GM12878 (cell line): ENCODE measurements at regions not wholly inside any gene's neighbourhood (a gene's known extent, or its start where the extent isn't known, plus 50 kb on each side); places are given as distances from the start of the nearest gene placed in this dataset.

Experiments
- ATAC-seq: fragments of 200-7000 bp; cut with Tn5 transposase; 3 replicates; pipeline ENCODE4 v1.9.1; 2020; ENCODE audit warnings: mild to moderate bottlenecking, moderate library complexity
- BruUV-seq: library from RNA; stranded (reverse); fragments of 400-500 nt; replicated peaks from 2 replicates; lab custom pipeline; 2021; lab: Mats Ljungman, UMichigan
- CTCF ChIA-PET: fragments of 300-600 bp; sonication (Branson Sonifier 250); formaldehyde crosslinking; extraction: SDS; loops from one replicate; lab custom pipeline; 2021; ENCODE audit warnings: inconsistent platforms; lab: Yijun Ruan, JAX
- POLR2A ChIA-PET: fragments of 350-600 bp; formaldehyde crosslinking; extraction: SDS; loops from one replicate; lab custom pipeline; 2021; ENCODE audit warnings: inconsistent platforms; lab: Charles Lee
- RAD21 ChIA-PET: fragments of 300-600 bp; sonication (Branson Sonifier 250); formaldehyde crosslinking; loops from one replicate; lab custom pipeline; 2023; ENCODE audit warnings: antibody characterized with exemption; ENCODE audit not compliant: unreplicated experiment; lab: Charles Lee
- SMC1A ChIA-PET: fragments of 300-600 bp; sonication (Branson Sonifier 250); formaldehyde crosslinking; loops from one replicate; lab custom pipeline; 2023; ENCODE audit not compliant: unreplicated experiment, uncharacterized antibody; lab: Charles Lee
- DNase-seq: peaks from one replicate; pipeline ENCODE4 v3.0.0-alpha.2; 2011; ENCODE audit warnings: low read depth, low spot score
- FAIRE-seq: peaks from 3 replicates; lab custom pipeline; 2011; peaks lifted over from hg19 to GRCh38; lab: Jason Lieb, UNC
- H2AFZ ChIP-seq: 2 replicates; pipeline ENCODE4 v1.6.0; 2011; ENCODE audit warnings: low read depth, low read length, control low read depth; ENCODE audit not compliant: control insufficient read depth
- H3K27ac ChIP-seq: 2 replicates; pipeline ENCODE4 v1.5.1; 2011; ENCODE audit warnings: control low read depth; ENCODE audit not compliant: control insufficient read depth, insufficient read depth
- H3K27me3 ChIP-seq, 2 experiments: replicated peaks in 1 of 2; 2 replicates each; pipeline versions ENCODE4 v1.6.0 to v1.6.1; 2011; ENCODE audit warnings: low read length in 1 of 2; ENCODE audit not compliant: control insufficient read depth in 2 of 2, insufficient read depth in 2 of 2
- H3K36me3 ChIP-seq, 2 experiments: 2 replicates each; pipeline ENCODE4 v1.5.1; 2011; ENCODE audit warnings: low read length in 1 of 2; ENCODE audit not compliant: control insufficient read depth in 2 of 2, insufficient read depth in 2 of 2
- H3K4me1 ChIP-seq: 2 replicates; pipeline ENCODE4 v1.6.1; 2011; ENCODE audit warnings: mild to moderate bottlenecking, low read length, moderate library complexity, mixed read lengths; ENCODE audit not compliant: control insufficient read depth, insufficient read depth
- H3K4me2 ChIP-seq: 2 replicates; pipeline ENCODE4 v1.6.0; 2011; ENCODE audit warnings: control low read depth; ENCODE audit not compliant: control insufficient read depth, insufficient read depth
- H3K4me3 ChIP-seq: fragments of 200-600 bp; sonication (generic); 2 replicates; pipeline ENCODE4 v1.5.1; 2016
- H3K79me2 ChIP-seq: 2 replicates; pipeline ENCODE4 v1.6.0; 2011; ENCODE audit warnings: low read length; ENCODE audit not compliant: control insufficient read depth, insufficient read depth
- H3K9ac ChIP-seq: 2 replicates; pipeline ENCODE4 v1.8.0; 2011; ENCODE audit warnings: low read length, control low read depth, mixed read lengths; ENCODE audit not compliant: control insufficient read depth, insufficient read depth
- H3K9me3 ChIP-seq: replicated peaks from 3 replicates; pipeline ENCODE4 v1.5.1; 2011; ENCODE audit warnings: mild to moderate bottlenecking, low read length; ENCODE audit not compliant: control insufficient read depth, insufficient read depth
- H4K20me1 ChIP-seq: 2 replicates; pipeline ENCODE4 v1.6.0; 2011; ENCODE audit not compliant: control insufficient read depth, insufficient read depth
- MXI1 ChIP-seq: fragments of 150-350 bp; IDR thresholded peaks from 2 replicates; pipeline ENCODE4 v1.6.1; 2011; ENCODE audit warnings: low read depth, mild to moderate bottlenecking, inconsistent platforms, low read length, improper control_type of control experiment
- STAT1 ChIP-seq: fragments of 450-650 bp; conservative IDR thresholded peaks from 2 replicates; pipeline ENCODE4 v1.6.1; 2014; ENCODE audit warnings: antibody characterized with exemption, mild to moderate bottlenecking
- in situ Hi-C: fragments of 300-500 bp; cut with MboI; formaldehyde crosslinking; loops from 9 replicates; pipeline ENCODE4 v1.14.3; 2018; ENCODE audit warnings: mixed read lengths
- intact Hi-C: fragments of 100-400 bp; cut with micrococcal nuclease; formaldehyde crosslinking; loops from one replicate; pipeline ENCODE4 v1.14.2; 2022; ENCODE audit not compliant: unreplicated experiment
- TF ChIP-seq, protein P1 (sequence below): IDR thresholded peaks from 2 replicates; pipeline ENCODE4 v1.6.1; 2012; ENCODE audit warnings: improper control_type of control experiment, low read depth, low read length; ENCODE audit not compliant: insufficient replicate concordance

DNA sequence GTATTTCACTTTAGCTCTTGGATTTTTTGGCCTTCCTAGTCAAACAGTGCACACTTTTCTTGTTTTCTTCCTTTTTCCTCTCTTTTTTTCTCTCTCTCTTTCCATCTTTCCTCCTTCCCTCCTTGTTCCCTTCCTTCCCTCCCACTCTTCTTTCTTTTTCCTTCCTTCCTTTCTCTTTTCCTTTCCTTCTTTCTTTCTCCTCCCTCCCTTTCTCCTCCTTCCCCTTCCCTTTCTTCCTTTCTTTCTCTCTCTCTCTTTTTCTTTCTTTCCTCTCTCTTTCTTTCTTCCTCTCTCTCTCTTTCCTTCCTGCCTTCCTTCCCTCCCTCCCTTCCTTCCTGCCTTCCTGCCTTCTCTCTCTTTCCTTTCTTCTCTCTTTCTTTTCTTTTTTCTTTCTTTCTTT is 181.6 kb upstream of the ELAC2 start:
- CTCF ChIA-PET: no interaction called here
- no peaks in the 10 kb centered on the region for H3K79me2 ChIP-seq
- no peaks in the 10 kb centered on the region for H3K4me1 ChIP-seq
- FAIRE-seq: no peak
- no peak overlapping the region for H3K9ac ChIP-seq
- H3K9me3 ChIP-seq: no peaks in the 10 kb centered on the region; the same call in 2 of the 3 replicates
- no TSS peak for BruUV-seq
- DNase-seq: no peak
- H2AFZ ChIP-seq: no peak overlapping the region
- H4K20me1 ChIP-seq: no peaks in the 10 kb centered on the region
- TF ChIP-seq, protein P1, sequence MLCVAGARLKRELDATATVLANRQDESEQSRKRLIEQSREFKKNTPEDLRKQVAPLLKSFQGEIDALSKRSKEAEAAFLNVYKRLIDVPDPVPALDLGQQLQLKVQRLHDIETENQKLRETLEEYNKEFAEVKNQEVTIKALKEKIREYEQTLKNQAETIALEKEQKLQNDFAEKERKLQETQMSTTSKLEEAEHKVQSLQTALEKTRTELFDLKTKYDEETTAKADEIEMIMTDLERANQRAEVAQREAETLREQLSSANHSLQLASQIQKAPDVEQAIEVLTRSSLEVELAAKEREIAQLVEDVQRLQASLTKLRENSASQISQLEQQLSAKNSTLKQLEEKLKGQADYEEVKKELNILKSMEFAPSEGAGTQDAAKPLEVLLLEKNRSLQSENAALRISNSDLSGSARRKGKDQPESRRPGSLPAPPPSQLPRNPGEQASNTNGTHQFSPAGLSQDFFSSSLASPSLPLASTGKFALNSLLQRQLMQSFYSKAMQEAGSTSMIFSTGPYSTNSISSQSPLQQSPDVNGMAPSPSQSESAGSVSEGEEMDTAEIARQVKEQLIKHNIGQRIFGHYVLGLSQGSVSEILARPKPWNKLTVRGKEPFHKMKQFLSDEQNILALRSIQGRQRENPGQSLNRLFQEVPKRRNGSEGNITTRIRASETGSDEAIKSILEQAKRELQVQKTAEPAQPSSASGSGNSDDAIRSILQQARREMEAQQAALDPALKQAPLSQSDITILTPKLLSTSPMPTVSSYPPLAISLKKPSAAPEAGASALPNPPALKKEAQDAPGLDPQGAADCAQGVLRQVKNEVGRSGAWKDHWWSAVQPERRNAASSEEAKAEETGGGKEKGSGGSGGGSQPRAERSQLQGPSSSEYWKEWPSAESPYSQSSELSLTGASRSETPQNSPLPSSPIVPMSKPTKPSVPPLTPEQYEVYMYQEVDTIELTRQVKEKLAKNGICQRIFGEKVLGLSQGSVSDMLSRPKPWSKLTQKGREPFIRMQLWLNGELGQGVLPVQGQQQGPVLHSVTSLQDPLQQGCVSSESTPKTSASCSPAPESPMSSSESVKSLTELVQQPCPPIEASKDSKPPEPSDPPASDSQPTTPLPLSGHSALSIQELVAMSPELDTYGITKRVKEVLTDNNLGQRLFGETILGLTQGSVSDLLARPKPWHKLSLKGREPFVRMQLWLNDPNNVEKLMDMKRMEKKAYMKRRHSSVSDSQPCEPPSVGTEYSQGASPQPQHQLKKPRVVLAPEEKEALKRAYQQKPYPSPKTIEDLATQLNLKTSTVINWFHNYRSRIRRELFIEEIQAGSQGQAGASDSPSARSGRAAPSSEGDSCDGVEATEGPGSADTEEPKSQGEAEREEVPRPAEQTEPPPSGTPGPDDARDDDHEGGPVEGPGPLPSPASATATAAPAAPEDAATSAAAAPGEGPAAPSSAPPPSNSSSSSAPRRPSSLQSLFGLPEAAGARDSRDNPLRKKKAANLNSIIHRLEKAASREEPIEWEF: no peak
- no peak for TF ChIP-seq STAT1
- TF ChIP-seq MXI1: no peak
- H3K36me3 ChIP-seq: no peaks in the 10 kb centered on the region
- RAD21 ChIA-PET: no interaction called here
- SMC1A ChIA-PET: no interaction called here
- no peak overlapping the region for H3K27ac ChIP-seq
- no peak for ATAC-seq
- no peaks in the 10 kb centered on the region for H3K27me3 ChIP-seq
- in situ Hi-C loops (no loop called here), intact Hi-C loops (no loop called here)
- POLR2A ChIA-PET: no interaction called here
- H3K4me3 ChIP-seq: no peak overlapping the region
- no peak overlapping the region for H3K4me2 ChIP-seq
